HCT116 (cell line): ENCODE measurements at regions not wholly inside any gene's neighbourhood (a gene's known extent, or its start where the extent isn't known, plus 50 kb on each side); places are given as distances from the start of the nearest gene placed in this dataset.

Experiments used
- ATAC-seq: fragments of 200-7000 bp; cut with Tn5 transposase; 2 replicates; pipeline ENCODE4 v1.9.1; 2020; ENCODE audit warnings: mild to moderate bottlenecking, moderate library complexity
- BruUV-seq: library from RNA; stranded (reverse); fragments of 400-500 nt; replicated peaks from 2 replicates; lab custom pipeline; 2021; lab: Mats Ljungman, UMichigan
- CTCF ChIA-PET: fragments of 300-600 bp; sonication (Branson Sonifier 250); formaldehyde crosslinking; loops from one replicate; lab custom pipeline; 2021; ENCODE audit warnings: antibody characterized with exemption; lab: Charles Lee
- POLR2A ChIA-PET: fragments of 300-600, 350-600 bp; sonication (Branson Sonifier 250); formaldehyde crosslinking; loops from one replicate; lab custom pipeline; 2021; ENCODE audit warnings: antibody characterized with exemption; lab: Charles Lee
- RAD21 ChIA-PET, 2 experiments: fragments of 300-600 bp; sonication (Branson Sonifier 250); formaldehyde crosslinking; loops; one replicate each; lab custom pipeline; 2023; ENCODE audit warnings: low total read pairs in 2 of 2; ENCODE audit not compliant: uncharacterized antibody in 2 of 2, unreplicated experiment in 2 of 2, low non-redundant PET in 1 of 2; lab: Charles Lee
- DNase-seq: peaks from one replicate; pipeline ENCODE4 v3.0.0-alpha.2; 2010; ENCODE audit warnings: low read depth, low spot score
- H2AFZ ChIP-seq: fragments of 200-600 bp; shearing (Covaris generic), sonication (generic); 2 replicates; pipeline ENCODE4 v1.6.1; 2017; ENCODE audit warnings: low read depth, mixed run types, mixed read lengths, antibody characterized with exemption, low read length; ENCODE audit not compliant: poor library complexity, severe bottlenecking
- H3K27ac ChIP-seq: 2 replicates; pipeline ENCODE4 v1.5.1; 2012; ENCODE audit warnings: low read depth, low read length
- H3K27me3 ChIP-seq: fragments of 200-600 bp; sonication (generic); 2 replicates; pipeline ENCODE4 v1.6.1; 2016; ENCODE audit warnings: mixed run types, low read length, mixed read lengths; ENCODE audit not compliant: insufficient read depth
- H3K36me3 ChIP-seq, 2 experiments: fragments of 200-500 bp in 1 of 2; fragments of 200-600 bp in 1 of 2; sonication (Bioruptor generic) in 1 of 2; sonication (generic) in 1 of 2; 2 replicates each; pipeline versions ENCODE4 v1.5.1 to v1.6.1; 2014 to 2016; ENCODE audit warnings: low read length in 2 of 2, inconsistent platforms in 1 of 2, mixed read lengths in 1 of 2, mixed run types in 1 of 2; ENCODE audit not compliant: insufficient read depth in 2 of 2, control insufficient read depth in 1 of 2
- H3K4me1 ChIP-seq, 2 experiments: fragments of 200-600 bp in 1 of 2; sonication (generic) in 1 of 2; 2 replicates each; pipeline versions ENCODE4 v1.5.1 to v1.6.1; 2012 to 2017; ENCODE audit warnings: low read length in 2 of 2, inconsistent platforms in 1 of 2, mild to moderate bottlenecking in 1 of 2, mixed read lengths in 1 of 2, mixed run types in 1 of 2, moderate library complexity in 1 of 2; ENCODE audit not compliant: insufficient read depth in 2 of 2, control insufficient read depth in 1 of 2
- H3K4me2 ChIP-seq: fragments of 200-600 bp; sonication (generic); 2 replicates; pipeline ENCODE4 v1.6.1; 2017; ENCODE audit warnings: mixed run types, low read length, mixed read lengths
- H3K4me3 ChIP-seq, 2 experiments: fragments of 200-600 bp in 1 of 2; sonication (generic) in 1 of 2; replicated peaks in 1 of 2; 2 replicates each; pipeline ENCODE4 v1.5.1; 2011 to 2016; ENCODE audit warnings: low read length in 2 of 2, control low read depth in 1 of 2, low read depth in 1 of 2, mild to moderate bottlenecking in 1 of 2, mixed read lengths in 1 of 2, mixed run types in 1 of 2
- H3K79me2 ChIP-seq: fragments of 200-600 bp; sonication (generic); 2 replicates; pipeline ENCODE4 v1.6.1; 2017; ENCODE audit warnings: mild to moderate bottlenecking, mixed run types, low read length, moderate library complexity, mixed read lengths; ENCODE audit not compliant: insufficient read depth
- H3K9ac ChIP-seq: fragments of 200-600 bp; sonication (generic); 2 replicates; pipeline ENCODE4 v1.6.1; 2016; ENCODE audit warnings: low read length, mixed read lengths
- H3K9me2 ChIP-seq: fragments of 200-600 bp; sonication (generic), shearing (Covaris generic); 2 replicates; pipeline ENCODE4 v1.6.1; 2017; ENCODE audit warnings: mixed run types, mild to moderate bottlenecking, moderate library complexity; ENCODE audit not compliant: insufficient read depth
- H3K9me3 ChIP-seq, 2 experiments: fragments of 200-500 bp in 1 of 2; fragments of 200-600 bp in 1 of 2; sonication (Bioruptor generic) in 1 of 2; sonication (generic) in 1 of 2; 2 replicates each; pipeline ENCODE4 v1.6.1; 2014 to 2017; ENCODE audit warnings: low read length in 2 of 2, mixed read lengths in 2 of 2, inconsistent platforms in 1 of 2, low read depth in 1 of 2, mild to moderate bottlenecking in 1 of 2, mixed run types in 1 of 2, moderate library complexity in 1 of 2; ENCODE audit not compliant: control insufficient read depth in 1 of 2, insufficient read depth in 1 of 2
- H4K20me1 ChIP-seq: fragments of 200-600 bp; sonication (generic), shearing (Covaris generic); 2 replicates; pipeline ENCODE4 v1.6.1; 2017; ENCODE audit warnings: mixed run types, mild to moderate bottlenecking, moderate library complexity; ENCODE audit not compliant: insufficient read depth
- CBX3 ChIP-seq: IDR thresholded peaks from 2 replicates; pipeline ENCODE4 v1.6.1; 2012; ENCODE audit warnings: low read depth
- ELF1 ChIP-seq: IDR thresholded peaks from 2 replicates; pipeline ENCODE4 v1.6.1; 2012; ENCODE audit warnings: low read depth, borderline replicate concordance
- EZH2phosphoT487 ChIP-seq: fragments of 200-600 bp; IDR thresholded peaks from 2 replicates; pipeline ENCODE4 v1.6.1; 2018; ENCODE audit warnings: antibody characterized with exemption, borderline replicate concordance
- FOSL1 ChIP-seq: IDR thresholded peaks from 2 replicates; pipeline ENCODE4 v1.6.1; 2012; ENCODE audit warnings: low read depth
- RAD21 ChIP-seq: IDR thresholded peaks from 2 replicates; pipeline ENCODE4 v1.6.1; 2012; ENCODE audit warnings: low read depth, mild to moderate bottlenecking
- REST ChIP-seq: IDR thresholded peaks from 2 replicates; pipeline ENCODE4 v1.6.1; 2012; ENCODE audit warnings: low read depth
- SIN3A ChIP-seq: IDR thresholded peaks from 2 replicates; pipeline ENCODE4 v1.6.1; 2012; ENCODE audit warnings: low read depth
- SP1 ChIP-seq: IDR thresholded peaks from 2 replicates; pipeline ENCODE4 v1.6.1; 2012; ENCODE audit warnings: low read depth
- SRF ChIP-seq: IDR thresholded peaks from 2 replicates; pipeline ENCODE4 v1.6.1; 2012; ENCODE audit warnings: low read depth
- TCF7L2 ChIP-seq: IDR thresholded peaks from 2 replicates; pipeline ENCODE4 v1.7.0; 2011; ENCODE audit warnings: borderline replicate concordance, inconsistent platforms; ENCODE audit not compliant: insufficient read depth, insufficient read length; ENCODE audit errors: extremely low read depth
- YY1 ChIP-seq: IDR thresholded peaks from 2 replicates; pipeline ENCODE4 v1.6.1; 2011; ENCODE audit warnings: low read length, low read depth, moderate library complexity, mild to moderate bottlenecking; ENCODE audit not compliant: insufficient replicate concordance; ENCODE audit errors: extremely low read depth
- intact Hi-C: fragments of 100-400 bp; cut with micrococcal nuclease; formaldehyde crosslinking; loops from 2 replicates; pipeline ENCODE4 v1.10.0; 2022
- TF ChIP-seq, protein P1 (sequence below), 3 experiments: fragments of 200-600 bp in 1 of 3; sonication (generic) in 1 of 3; IDR thresholded peaks in 2 of 3; conservative IDR thresholded peaks in 1 of 3; 2 replicates each; pipeline ENCODE4 v1.5.1; 2012 to 2017; ENCODE audit warnings: low read depth in 2 of 3, low read length in 2 of 3, antibody characterized with exemption in 1 of 3, borderline replicate concordance in 1 of 3, control low read depth in 1 of 3, mild to moderate bottlenecking in 1 of 3, mixed read lengths in 1 of 3, mixed run types in 1 of 3, moderate library complexity in 1 of 3; ENCODE audit not compliant: insufficient read depth in 1 of 3
- TF ChIP-seq, protein P2 (sequence below): IDR thresholded peaks from 2 replicates; pipeline ENCODE4 v1.6.1; 2012

GRCh38 chr4:104574371-104574770 is 79.7 kb upstream of the CXXC4 start:
- Histone ChIP-seq H3K9me3 (no peaks in the 10 kb centered on the region), H3K36me3 (no peaks in the 10 kb centered on the region), H3K4me1 (no peaks in the 10 kb centered on the region), H2AFZ (no peak overlapping the region)
- intact Hi-C loops, result no loop called here
- TF ChIP-seq ELF1 (no peak), REST (no peak), SRF (no peak), SP1 (no peak), TCF7L2 (no peak), SIN3A (no peak), FOSL1 (no peak), EZH2phosphoT487 (no peak), YY1 (no peak), CBX3 (no peak), RAD21 (no peak)
- TF ChIP-seq, protein P1, sequence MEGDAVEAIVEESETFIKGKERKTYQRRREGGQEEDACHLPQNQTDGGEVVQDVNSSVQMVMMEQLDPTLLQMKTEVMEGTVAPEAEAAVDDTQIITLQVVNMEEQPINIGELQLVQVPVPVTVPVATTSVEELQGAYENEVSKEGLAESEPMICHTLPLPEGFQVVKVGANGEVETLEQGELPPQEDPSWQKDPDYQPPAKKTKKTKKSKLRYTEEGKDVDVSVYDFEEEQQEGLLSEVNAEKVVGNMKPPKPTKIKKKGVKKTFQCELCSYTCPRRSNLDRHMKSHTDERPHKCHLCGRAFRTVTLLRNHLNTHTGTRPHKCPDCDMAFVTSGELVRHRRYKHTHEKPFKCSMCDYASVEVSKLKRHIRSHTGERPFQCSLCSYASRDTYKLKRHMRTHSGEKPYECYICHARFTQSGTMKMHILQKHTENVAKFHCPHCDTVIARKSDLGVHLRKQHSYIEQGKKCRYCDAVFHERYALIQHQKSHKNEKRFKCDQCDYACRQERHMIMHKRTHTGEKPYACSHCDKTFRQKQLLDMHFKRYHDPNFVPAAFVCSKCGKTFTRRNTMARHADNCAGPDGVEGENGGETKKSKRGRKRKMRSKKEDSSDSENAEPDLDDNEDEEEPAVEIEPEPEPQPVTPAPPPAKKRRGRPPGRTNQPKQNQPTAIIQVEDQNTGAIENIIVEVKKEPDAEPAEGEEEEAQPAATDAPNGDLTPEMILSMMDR (IDR thresholded peaks at IDR 0.05 in 2 of 3, conservative IDR thresholded peaks at IDR 0.05 in 1 of 3; ENCODE audit: borderline replicate concordance in 1 of 3, insufficient read depth in 1 of 3, low read depth in 2 of 3, low read length in 2 of 3), result no peak
- TF ChIP-seq, protein P2, sequence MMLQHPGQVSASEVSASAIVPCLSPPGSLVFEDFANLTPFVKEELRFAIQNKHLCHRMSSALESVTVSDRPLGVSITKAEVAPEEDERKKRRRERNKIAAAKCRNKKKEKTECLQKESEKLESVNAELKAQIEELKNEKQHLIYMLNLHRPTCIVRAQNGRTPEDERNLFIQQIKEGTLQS, result no peak
- TF ChIP-seq, all 23 proteins: peak for 0
- Histone ChIP-seq H3K4me2 (no peak overlapping the region), H3K9ac (no peak overlapping the region), H4K20me1 (no peaks in the 10 kb centered on the region), H3K9me2 (no peaks in the 10 kb centered on the region), H3K4me3 (no peak overlapping the region), H3K79me2 (no peaks in the 10 kb centered on the region), H3K27ac (no peak overlapping the region), H3K27me3 (no peaks in the 10 kb centered on the region)
- ATAC-seq (no peak), DNase-seq (no peak)
- BruUV-seq, result no TSS peak
- CTCF ChIA-PET, result no interaction called here
- POLR2A ChIA-PET, result no interaction called here
- RAD21 ChIA-PET, result no interaction called here
